Loucy (cell line): ENCODE measurements at regions not wholly inside any gene's neighbourhood (a gene's known extent, or its start where the extent isn't known, plus 50 kb on each side); places are given as distances from the start of the nearest gene placed in this dataset.
"Not testable (repeated sequence)": the region's sequence is repeated elsewhere in the genome, so short reads cannot be mapped to it uniquely, and the experiment has no call there.

Experiments
- H2AFZ ChIP-seq: fragments of 200-600 bp; sonication (generic); 2 replicates; pipeline ENCODE4 v1.6.0; 2016; ENCODE audit warnings: antibody characterized with exemption, mild to moderate bottlenecking, low read length, moderate library complexity
- H3F3A ChIP-seq: fragments of 200-600 bp; 2 replicates; pipeline ENCODE4 v1.6.0; 2016; ENCODE audit warnings: antibody characterized with exemption, low read depth, mild to moderate bottlenecking
- H3K27me3 ChIP-seq: fragments of 200-600 bp; sonication (generic); 2 replicates; pipeline ENCODE4 v1.6.1; 2014; ENCODE audit warnings: low read length, mild to moderate bottlenecking; ENCODE audit not compliant: insufficient read depth, poor library complexity, severe bottlenecking
- H3K36me3 ChIP-seq: fragments of 200-600 bp; sonication (generic); 2 replicates; pipeline ENCODE4 v1.6.1; 2016; ENCODE audit warnings: low read length; ENCODE audit not compliant: insufficient read depth
- H3K4me1 ChIP-seq: fragments of 200-600 bp; sonication (generic); 2 replicates; pipeline ENCODE4 v1.5.1; 2014; ENCODE audit warnings: low read length, mild to moderate bottlenecking; ENCODE audit not compliant: insufficient read depth, poor library complexity, severe bottlenecking
- H3K4me2 ChIP-seq: fragments of 200-600 bp; sonication (generic); 2 replicates; pipeline ENCODE4 v1.6.0; 2014; ENCODE audit warnings: antibody characterized with exemption, low read length, low read depth, mild to moderate bottlenecking; ENCODE audit not compliant: poor library complexity, severe bottlenecking
- H3K4me3 ChIP-seq: fragments of 200-600 bp; sonication (generic); 2 replicates; pipeline ENCODE4 v1.5.1; 2014; ENCODE audit warnings: low read length, mild to moderate bottlenecking, mixed read lengths; ENCODE audit not compliant: poor library complexity, severe bottlenecking
- H3K79me2 ChIP-seq: fragments of 200-600 bp; sonication (generic); 2 replicates; pipeline ENCODE4 v1.6.1; 2014; ENCODE audit warnings: low read length; ENCODE audit not compliant: insufficient read depth
- H3K9ac ChIP-seq: fragments of 200-600 bp; sonication (generic); 2 replicates; pipeline ENCODE4 v1.6.0; 2014; ENCODE audit warnings: mild to moderate bottlenecking, low read depth, low read length, moderate library complexity; ENCODE audit not compliant: poor library complexity, severe bottlenecking
- H3K9me2 ChIP-seq: fragments of 200-600 bp; sonication (generic); replicated peaks from 2 replicates; pipeline ENCODE4 v1.6.1; 2016; ENCODE audit warnings: low read depth, low read length, mixed read lengths
- H3K9me3 ChIP-seq: fragments of 200-600 bp; sonication (generic); 2 replicates; pipeline ENCODE4 v1.6.1; 2014; ENCODE audit warnings: mild to moderate bottlenecking, antibody characterized with exemption, low read length, low read depth; ENCODE audit not compliant: insufficient read depth
- H4K20me1 ChIP-seq: fragments of 200-600 bp; sonication (generic); 2 replicates; pipeline ENCODE4 v1.6.0; 2014; ENCODE audit warnings: antibody characterized with exemption, low read length, mild to moderate bottlenecking; ENCODE audit not compliant: insufficient read depth, poor library complexity, severe bottlenecking
- EZH2phosphoT487 ChIP-seq: fragments of 200-600 bp; IDR thresholded peaks from 2 replicates; pipeline ENCODE4 v1.6.1; 2018; ENCODE audit warnings: antibody characterized with exemption, mild to moderate bottlenecking, moderate library complexity, borderline replicate concordance
- TF ChIP-seq, protein P1 (sequence below): fragments of 200-600 bp; sonication (generic); conservative IDR thresholded peaks from 2 replicates; pipeline ENCODE4 v1.5.1; 2014; ENCODE audit warnings: mild to moderate bottlenecking, antibody characterized with exemption, low read length

DNA sequence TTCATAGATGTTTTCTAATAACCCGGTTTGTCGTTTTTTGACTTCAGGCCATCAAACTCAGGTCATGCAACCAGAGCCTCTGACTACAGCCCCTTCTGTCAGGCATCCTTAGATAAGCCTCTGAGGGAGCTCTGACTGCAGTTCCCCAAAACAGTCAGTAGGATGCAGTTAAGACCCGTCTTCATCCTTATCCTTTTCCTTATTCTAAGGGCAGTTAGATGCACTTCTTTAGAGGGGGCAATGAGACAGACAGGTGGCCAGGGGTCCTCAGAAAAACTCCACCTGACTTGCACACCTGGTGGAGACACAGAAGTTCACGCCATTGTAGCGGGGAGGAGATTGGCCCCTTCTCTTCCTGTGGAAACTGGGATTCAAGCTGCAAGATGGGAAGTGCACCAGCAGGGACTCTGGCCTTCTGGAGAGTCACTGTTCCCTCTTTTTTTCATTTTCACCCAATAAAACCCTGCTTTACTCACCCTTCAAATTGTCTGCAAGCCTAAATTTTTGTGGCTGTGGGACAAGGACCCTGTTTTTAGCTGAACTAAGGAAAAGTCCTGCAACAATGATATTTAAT lies 104.8 kb upstream of the TFPI start:
- no peaks in the 10 kb centered on the region for H4K20me1 ChIP-seq
- H3K4me3 ChIP-seq, result no peak overlapping the region
- no peaks in the 10 kb centered on the region for H3K36me3 ChIP-seq
- H3K27me3 ChIP-seq, result no peaks in the 10 kb centered on the region
- H3F3A ChIP-seq, result no peaks in the 10 kb centered on the region
- TF ChIP-seq, protein P1, sequence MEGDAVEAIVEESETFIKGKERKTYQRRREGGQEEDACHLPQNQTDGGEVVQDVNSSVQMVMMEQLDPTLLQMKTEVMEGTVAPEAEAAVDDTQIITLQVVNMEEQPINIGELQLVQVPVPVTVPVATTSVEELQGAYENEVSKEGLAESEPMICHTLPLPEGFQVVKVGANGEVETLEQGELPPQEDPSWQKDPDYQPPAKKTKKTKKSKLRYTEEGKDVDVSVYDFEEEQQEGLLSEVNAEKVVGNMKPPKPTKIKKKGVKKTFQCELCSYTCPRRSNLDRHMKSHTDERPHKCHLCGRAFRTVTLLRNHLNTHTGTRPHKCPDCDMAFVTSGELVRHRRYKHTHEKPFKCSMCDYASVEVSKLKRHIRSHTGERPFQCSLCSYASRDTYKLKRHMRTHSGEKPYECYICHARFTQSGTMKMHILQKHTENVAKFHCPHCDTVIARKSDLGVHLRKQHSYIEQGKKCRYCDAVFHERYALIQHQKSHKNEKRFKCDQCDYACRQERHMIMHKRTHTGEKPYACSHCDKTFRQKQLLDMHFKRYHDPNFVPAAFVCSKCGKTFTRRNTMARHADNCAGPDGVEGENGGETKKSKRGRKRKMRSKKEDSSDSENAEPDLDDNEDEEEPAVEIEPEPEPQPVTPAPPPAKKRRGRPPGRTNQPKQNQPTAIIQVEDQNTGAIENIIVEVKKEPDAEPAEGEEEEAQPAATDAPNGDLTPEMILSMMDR, result peak; percentile 47
- TF ChIP-seq EZH2phosphoT487, result no peak
- H3K9me2 ChIP-seq, result no peaks in the 10 kb centered on the region
- H3K4me1 ChIP-seq, result peaks cover 6% of the 10 kb centered on the region
- H3K4me2 ChIP-seq, result no peak overlapping the region
- no peak overlapping the region for H2AFZ ChIP-seq
- no peaks in the 10 kb centered on the region for H3K79me2 ChIP-seq
- no peak overlapping the region for H3K9ac ChIP-seq
- H3K9me3 ChIP-seq, result no peaks in the 10 kb centered on the region

DNA sequence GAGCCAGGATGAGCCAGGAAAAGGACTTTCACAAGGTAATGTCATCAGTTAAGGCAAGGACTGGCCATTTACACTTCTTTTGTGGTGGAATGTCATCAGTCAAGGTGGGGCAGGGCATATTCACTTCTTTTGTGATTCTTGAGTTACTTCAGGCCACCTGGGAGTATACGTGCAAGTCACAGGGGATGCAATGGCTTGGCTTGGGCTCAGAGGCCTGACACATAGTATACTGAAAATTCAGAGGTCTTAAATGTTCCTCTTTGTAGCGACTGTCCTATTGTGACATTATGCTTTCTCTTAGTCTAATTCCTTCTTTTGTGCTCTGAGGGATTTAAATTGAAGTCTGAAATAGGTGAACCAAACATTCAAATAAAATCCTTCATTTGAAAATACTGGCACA lies 121.8 kb upstream of the TFPI start:
- H3F3A ChIP-seq, H3K79me2 ChIP-seq, H3K27me3 ChIP-seq, H4K20me1 ChIP-seq, H3K4me2 ChIP-seq, H3K9me2 ChIP-seq, H3K4me3 ChIP-seq, H3K9me3 ChIP-seq, H3K4me1 ChIP-seq, H3K36me3 ChIP-seq, H2AFZ ChIP-seq, H3K9ac ChIP-seq: not testable (repeated sequence)

GRCh38 chr2:187679454-187679853 lies 125.2 kb upstream of the TFPI start:
- no peaks in the 10 kb centered on the region for H3F3A ChIP-seq
- no peaks in the 10 kb centered on the region for H3K79me2 ChIP-seq
- H4K20me1 ChIP-seq, result no peaks in the 10 kb centered on the region
- no peak overlapping the region for H2AFZ ChIP-seq
- H3K27me3 ChIP-seq, result no peaks in the 10 kb centered on the region
- H3K4me3 ChIP-seq, result no peak overlapping the region
- H3K4me2 ChIP-seq, result no peak overlapping the region
- no peaks in the 10 kb centered on the region for H3K9me3 ChIP-seq
- no peak overlapping the region for H3K9ac ChIP-seq
- TF ChIP-seq, protein P1, result no peak
- no peak for TF ChIP-seq EZH2phosphoT487
- H3K4me1 ChIP-seq, result no peaks in the 10 kb centered on the region
- H3K9me2 ChIP-seq, result no peaks in the 10 kb centered on the region
- H3K36me3 ChIP-seq, result no peaks in the 10 kb centered on the region

- Histone ChIP-seq H3K4me3 (no peak overlapping the region), H3K4me2 (no peak overlapping the region), H3K9ac (no peak overlapping the region), H3F3A (no peaks in the 10 kb centered on the region), H3K9me3 (no peaks in the 10 kb centered on the region), H3K79me2 (no peaks in the 10 kb centered on the region), H2AFZ (no peak overlapping the region), H3K4me1 (no peaks in the 10 kb centered on the region), H3K27me3 (no peaks in the 10 kb centered on the region), H3K9me2 (no peaks in the 10 kb centered on the region), H4K20me1 (no peaks in the 10 kb centered on the region), H3K36me3 (no peaks in the 10 kb centered on the region)
- TF ChIP-seq EZH2phosphoT487, result no peak
- TF ChIP-seq, protein P1, result no peak
Measured at GRCh38 chr2:187684174-187684573, 129.9 kb upstream of the TFPI start.
